HEK293 (cell line): ENCODE measurements at regions not wholly inside any gene's neighbourhood (a gene's known extent, or its start where the extent isn't known, plus 50 kb on each side); places are given as distances from the start of the nearest gene placed in this dataset.

Source experiments
- CTCF ChIA-PET: fragments of 350-600 bp; formaldehyde crosslinking; extraction: SDS; loops from one replicate; lab custom pipeline; 2021; ENCODE audit warnings: antibody characterized with exemption; lab: Yijun Ruan, JAX
- POLR2A ChIA-PET: fragments of 300-600 bp; formaldehyde crosslinking; extraction: SDS; loops from one replicate; lab custom pipeline; 2020; ENCODE audit warnings: antibody characterized with exemption, inconsistent platforms; lab: Yijun Ruan, JAX
- H3K27ac ChIP-seq: fragments of 200-500 bp; sonication (Bioruptor generic); 2 replicates; pipeline ENCODE4 v1.5.1; 2014; ENCODE audit warnings: low read depth, low read length, control low read depth, inconsistent platforms; ENCODE audit errors: extremely low read depth
- H3K36me3 ChIP-seq, 2 experiments: fragments of 200-500 bp in 1 of 2; sonication (Bioruptor generic) in 1 of 2; 1 replicate in 1 of 2; 2 replicates in 1 of 2; pipeline ENCODE4 v1.5.1; 2014 to 2017; ENCODE audit warnings: inconsistent platforms in 2 of 2, low read length in 2 of 2; ENCODE audit not compliant: control insufficient read depth in 2 of 2, insufficient read depth in 1 of 2
- H3K4me1 ChIP-seq: fragments of 200-500 bp; sonication (Bioruptor generic); 2 replicates; pipeline ENCODE4 v1.5.1; 2014; ENCODE audit warnings: mild to moderate bottlenecking, low read length, inconsistent platforms; ENCODE audit not compliant: control insufficient read depth, insufficient read depth
- H3K4me3 ChIP-seq: 2 replicates; pipeline ENCODE4 v1.5.1; 2011; ENCODE audit warnings: low read depth, mild to moderate bottlenecking, control low read depth, low read length, moderate library complexity
- H3K9me3 ChIP-seq: fragments of 200-500 bp; sonication (Bioruptor generic); 2 replicates; pipeline ENCODE4 v1.5.1; 2014; ENCODE audit warnings: low read depth, low read length, inconsistent platforms; ENCODE audit not compliant: control insufficient read depth, insufficient read depth
- BCL11B ChIP-seq: fragments of 450-650 bp; formaldehyde crosslinking; IDR thresholded peaks from 2 replicates; pipeline ENCODE4 v1.5.1; 2016; ENCODE audit warnings: low read depth, missing biosample characterization, missing genetic modification characterization
- GLIS1 ChIP-seq: fragments of 450-650 bp; formaldehyde crosslinking; IDR thresholded peaks from 2 replicates; pipeline ENCODE4 v1.5.1; 2016; ENCODE audit warnings: missing biosample characterization, missing genetic modification characterization
- GLIS2 ChIP-seq: fragments of 450-650 bp; formaldehyde crosslinking; IDR thresholded peaks from 2 replicates; pipeline ENCODE4 v1.5.1; 2016; ENCODE audit warnings: missing biosample characterization, missing genetic modification characterization
- KLF9 ChIP-seq: fragments of 450-650 bp; formaldehyde crosslinking; IDR thresholded peaks from 2 replicates; pipeline ENCODE4 v1.5.1; 2016; ENCODE audit warnings: missing biosample characterization, missing genetic modification characterization, low read depth
- SP7 ChIP-seq: fragments of 450-650 bp; formaldehyde crosslinking; IDR thresholded peaks from 2 replicates; pipeline ENCODE4 v1.5.1; 2016; ENCODE audit warnings: missing biosample characterization, missing genetic modification characterization
- WT1 ChIP-seq: fragments of 450-650 bp; formaldehyde crosslinking; IDR thresholded peaks from 2 replicates; pipeline ENCODE4 v1.5.1; 2016; ENCODE audit warnings: missing biosample characterization, missing genetic modification characterization
- YY2 ChIP-seq: fragments of 450-650 bp; formaldehyde crosslinking; IDR thresholded peaks from 2 replicates; pipeline ENCODE4 v1.5.1; 2016; ENCODE audit warnings: missing biosample characterization, missing genetic modification characterization
- ZBTB20 ChIP-seq: fragments of 450-650 bp; formaldehyde crosslinking; IDR thresholded peaks from 2 replicates; pipeline ENCODE4 v1.5.1; 2016; ENCODE audit warnings: missing biosample characterization, missing genetic modification characterization
- ZBTB7A ChIP-seq: fragments of 450-650 bp; formaldehyde crosslinking; IDR thresholded peaks from 2 replicates; pipeline ENCODE4 v1.5.1; 2016; ENCODE audit warnings: low read depth, missing biosample characterization, missing genetic modification characterization
- ZFP3 ChIP-seq: fragments of 450-650 bp; formaldehyde crosslinking; IDR thresholded peaks from 2 replicates; pipeline ENCODE4 v1.5.1; 2016; ENCODE audit warnings: low read depth, missing biosample characterization, missing genetic modification characterization
- ZFP41 ChIP-seq: fragments of 450-650 bp; formaldehyde crosslinking; IDR thresholded peaks from 2 replicates; pipeline ENCODE4 v1.5.1; 2016; ENCODE audit warnings: missing biosample characterization, missing genetic modification characterization, borderline replicate concordance
- ZNF121 ChIP-seq: fragments of 450-650 bp; formaldehyde crosslinking; IDR thresholded peaks from 2 replicates; pipeline ENCODE4 v1.5.1; 2016; ENCODE audit warnings: missing biosample characterization, missing genetic modification characterization
- ZNF169 ChIP-seq: fragments of 450-650 bp; formaldehyde crosslinking; IDR thresholded peaks from 2 replicates; pipeline ENCODE4 v1.5.1; 2016; ENCODE audit warnings: missing biosample characterization, missing genetic modification characterization
- ZNF266 ChIP-seq: fragments of 450-650 bp; formaldehyde crosslinking; IDR thresholded peaks from 2 replicates; pipeline ENCODE4 v1.5.1; 2016; ENCODE audit warnings: missing biosample characterization, missing genetic modification characterization, low read depth
- ZNF274 ChIP-seq, 2 experiments: fragments of 200-500 bp in 1 of 2; fragments of 450-650 bp in 1 of 2; sonication (Bioruptor generic) in 1 of 2; formaldehyde crosslinking in 1 of 2; IDR thresholded peaks; 2 replicates each; pipeline versions ENCODE4 v1.5.1 to v1.6.1; 2014 to 2016; ENCODE audit warnings: borderline replicate concordance in 1 of 2, inconsistent platforms in 1 of 2, low read length in 1 of 2, missing biosample characterization in 1 of 2, missing genetic modification characterization in 1 of 2
- ZNF366 ChIP-seq: fragments of 450-650 bp; formaldehyde crosslinking; conservative IDR thresholded peaks from 2 replicates; pipeline ENCODE4 v1.5.1; 2016; ENCODE audit warnings: missing biosample characterization, missing genetic modification characterization
- ZNF514 ChIP-seq: fragments of 450-650 bp; formaldehyde crosslinking; IDR thresholded peaks from 2 replicates; pipeline ENCODE4 v1.5.1; 2016; ENCODE audit warnings: missing biosample characterization, missing genetic modification characterization
- ZNF548 ChIP-seq: fragments of 450-650 bp; formaldehyde crosslinking; IDR thresholded peaks from 2 replicates; pipeline ENCODE4 v1.5.1; 2016; ENCODE audit warnings: missing biosample characterization, missing genetic modification characterization
- ZNF623 ChIP-seq: fragments of 450-650 bp; formaldehyde crosslinking; IDR thresholded peaks from 2 replicates; pipeline ENCODE4 v1.5.1; 2016; ENCODE audit warnings: missing biosample characterization, missing genetic modification characterization
- ZNF664 ChIP-seq: fragments of 450-650 bp; formaldehyde crosslinking; IDR thresholded peaks from 2 replicates; pipeline ENCODE4 v1.5.1; 2016; ENCODE audit warnings: missing biosample characterization, missing genetic modification characterization
- ZNF701 ChIP-seq: fragments of 450-650 bp; formaldehyde crosslinking; IDR thresholded peaks from 2 replicates; pipeline ENCODE4 v1.5.1; 2016; ENCODE audit warnings: missing biosample characterization, missing genetic modification characterization
- ZNF776 ChIP-seq: fragments of 450-650 bp; formaldehyde crosslinking; IDR thresholded peaks from 2 replicates; pipeline ENCODE4 v1.5.0; 2017; ENCODE audit warnings: missing biosample characterization, missing genetic modification characterization, borderline replicate concordance
- ZNF791 ChIP-seq: fragments of 450-650 bp; formaldehyde crosslinking; IDR thresholded peaks from 2 replicates; pipeline ENCODE4 v1.5.1; 2016; ENCODE audit warnings: missing biosample characterization, missing genetic modification characterization
- ZNF830 ChIP-seq: fragments of 450-650 bp; IDR thresholded peaks from 2 replicates; pipeline ENCODE4 v1.5.0; 2018; ENCODE audit warnings: missing biosample characterization, missing genetic modification characterization, low read depth, mild to moderate bottlenecking, moderate library complexity
- TF ChIP-seq, protein P1 (sequence below): sonication (generic); formaldehyde crosslinking; IDR thresholded peaks from 2 replicates; pipeline ENCODE4 v1.8.1; 2022; ENCODE audit warnings: mild to moderate bottlenecking, moderate library complexity, missing genetic modification reagents
- TF ChIP-seq, protein P2 (sequence below): fragments of 450-650 bp; formaldehyde crosslinking; IDR thresholded peaks from 2 replicates; pipeline ENCODE4 v1.5.1; 2016; ENCODE audit warnings: missing biosample characterization, missing genetic modification characterization
- TF ChIP-seq, protein P3 (sequence below): fragments of 450-650 bp; formaldehyde crosslinking; IDR thresholded peaks from 2 replicates; pipeline ENCODE4 v1.5.1; 2017; ENCODE audit warnings: missing biosample characterization, missing genetic modification characterization
- TF ChIP-seq, protein P4 (sequence below): fragments of 450-650 bp; formaldehyde crosslinking; IDR thresholded peaks from 2 replicates; pipeline ENCODE4 v1.5.1; 2016; ENCODE audit warnings: missing biosample characterization, missing genetic modification characterization
- TF ChIP-seq, protein P5 (sequence below): fragments of 450-650 bp; formaldehyde crosslinking; IDR thresholded peaks from 2 replicates; pipeline ENCODE4 v1.5.1; 2016; ENCODE audit warnings: missing biosample characterization, missing genetic modification characterization

DNA sequence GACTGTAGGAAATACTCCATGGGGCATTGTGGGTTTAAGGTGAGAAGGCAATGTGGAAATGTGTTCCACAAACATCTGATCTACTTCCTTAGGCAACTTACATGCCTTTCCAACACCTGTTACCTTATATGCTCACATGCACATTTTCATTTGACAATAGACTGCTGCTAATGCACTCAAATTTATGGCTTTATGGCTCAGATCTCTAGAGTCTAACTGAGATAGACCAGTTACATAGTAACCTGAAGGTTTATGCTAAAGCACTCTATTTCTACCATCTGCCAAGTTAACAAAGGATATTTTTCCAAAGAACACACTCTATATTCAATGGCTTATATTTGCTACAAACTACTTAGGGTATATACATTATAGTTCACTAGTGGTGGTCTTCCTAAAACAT is 969.0 kb downstream of the TECRL start:
- CTCF ChIA-PET: no interaction called here
- Histone ChIP-seq H3K9me3 (no peaks in the 10 kb centered on the region), H3K4me1 (no peaks in the 10 kb centered on the region), H3K36me3 (no peaks in the 10 kb centered on the region), H3K27ac (no peak overlapping the region)
- TF ChIP-seq KLF9 (no peak), BCL11B (tag by site-specific recombination) (no peak), GLIS1 (no peak), ZNF791 (tag by site-specific recombination) (no peak), YY2 (tag by site-specific recombination) (no peak), ZNF266 (tag by site-specific recombination) (no peak), ZFP41 (no peak), ZNF664 (tag by site-specific recombination) (no peak), ZNF623 (tag by site-specific recombination) (no peak), ZBTB20 (tag by site-specific recombination) (no peak), ZBTB7A (tag by site-specific recombination) (no peak), WT1 (tag by site-specific recombination) (no peak)
- TF ChIP-seq, protein P1, sequence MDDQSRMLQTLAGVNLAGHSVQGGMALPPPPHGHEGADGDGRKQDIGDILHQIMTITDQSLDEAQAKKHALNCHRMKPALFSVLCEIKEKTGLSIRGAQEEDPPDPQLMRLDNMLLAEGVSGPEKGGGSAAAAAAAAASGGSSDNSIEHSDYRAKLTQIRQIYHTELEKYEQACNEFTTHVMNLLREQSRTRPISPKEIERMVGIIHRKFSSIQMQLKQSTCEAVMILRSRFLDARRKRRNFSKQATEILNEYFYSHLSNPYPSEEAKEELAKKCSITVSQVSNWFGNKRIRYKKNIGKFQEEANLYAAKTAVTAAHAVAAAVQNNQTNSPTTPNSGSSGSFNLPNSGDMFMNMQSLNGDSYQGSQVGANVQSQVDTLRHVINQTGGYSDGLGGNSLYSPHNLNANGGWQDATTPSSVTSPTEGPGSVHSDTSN (CRISPR knock-in tag): no peak
- TF ChIP-seq, protein P2, sequence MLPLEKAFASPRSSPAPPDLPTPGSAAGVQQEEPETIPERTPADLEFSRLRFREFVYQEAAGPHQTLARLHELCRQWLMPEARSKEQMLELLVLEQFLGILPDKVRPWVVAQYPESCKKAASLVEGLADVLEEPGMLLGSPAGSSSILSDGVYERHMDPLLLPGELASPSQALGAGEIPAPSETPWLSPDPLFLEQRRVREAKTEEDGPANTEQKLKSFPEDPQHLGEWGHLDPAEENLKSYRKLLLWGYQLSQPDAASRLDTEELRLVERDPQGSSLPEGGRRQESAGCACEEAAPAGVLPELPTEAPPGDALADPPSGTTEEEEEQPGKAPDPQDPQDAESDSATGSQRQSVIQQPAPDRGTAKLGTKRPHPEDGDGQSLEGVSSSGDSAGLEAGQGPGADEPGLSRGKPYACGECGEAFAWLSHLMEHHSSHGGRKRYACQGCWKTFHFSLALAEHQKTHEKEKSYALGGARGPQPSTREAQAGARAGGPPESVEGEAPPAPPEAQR (tag by site-specific recombination): no peak
- TF ChIP-seq, all 188 proteins: peak for 0
- POLR2A ChIA-PET: no interaction called here
- no peak overlapping the region for H3K4me3 ChIP-seq

DNA sequence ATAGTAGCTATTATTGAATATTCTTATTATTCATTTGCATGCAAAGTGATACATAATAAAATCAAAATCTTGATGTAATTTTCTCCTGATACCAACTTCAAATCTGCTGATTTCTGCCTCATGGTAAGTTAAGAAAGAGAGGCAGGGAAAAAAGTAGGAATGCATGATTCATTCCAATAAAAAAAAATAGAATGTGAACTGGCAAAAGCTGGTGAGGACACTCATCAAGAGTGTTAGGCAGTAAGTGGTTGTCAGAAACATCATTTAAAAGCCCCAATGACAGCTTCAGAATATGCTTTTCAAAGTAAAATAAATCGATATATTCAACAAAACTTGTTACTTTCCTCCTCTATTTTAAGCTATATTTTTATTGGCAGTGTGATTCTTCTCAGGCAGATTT is 979.1 kb downstream of the TECRL start:
- Histone ChIP-seq H3K36me3 (no peaks in the 10 kb centered on the region), H3K4me3 (no peak overlapping the region), H3K4me1 (no peaks in the 10 kb centered on the region), H3K27ac (no peak overlapping the region), H3K9me3 (no peaks in the 10 kb centered on the region)
- TF ChIP-seq ZNF701 (tag by site-specific recombination) (no peak), GLIS2 (tag by site-specific recombination) (no peak), KLF9 (no peak), ZNF776 (tag by site-specific recombination) (no peak), ZNF121 (tag by site-specific recombination) (no peak), ZNF548 (tag by site-specific recombination) (no peak), ZNF169 (tag by site-specific recombination) (no peak), ZNF830 (no peak), ZNF274 (IDR thresholded peaks at IDR 0.05; ENCODE audit: low read length) (no peak), ZNF274 (tag by site-specific recombination; IDR thresholded peaks at IDR 0.05; ENCODE audit: borderline replicate concordance) (no peak), ZNF514 (tag by site-specific recombination) (no peak), SP7 (tag by site-specific recombination) (no peak), ZFP3 (tag by site-specific recombination) (no peak), ZNF366 (no peak)
- TF ChIP-seq, protein P3, sequence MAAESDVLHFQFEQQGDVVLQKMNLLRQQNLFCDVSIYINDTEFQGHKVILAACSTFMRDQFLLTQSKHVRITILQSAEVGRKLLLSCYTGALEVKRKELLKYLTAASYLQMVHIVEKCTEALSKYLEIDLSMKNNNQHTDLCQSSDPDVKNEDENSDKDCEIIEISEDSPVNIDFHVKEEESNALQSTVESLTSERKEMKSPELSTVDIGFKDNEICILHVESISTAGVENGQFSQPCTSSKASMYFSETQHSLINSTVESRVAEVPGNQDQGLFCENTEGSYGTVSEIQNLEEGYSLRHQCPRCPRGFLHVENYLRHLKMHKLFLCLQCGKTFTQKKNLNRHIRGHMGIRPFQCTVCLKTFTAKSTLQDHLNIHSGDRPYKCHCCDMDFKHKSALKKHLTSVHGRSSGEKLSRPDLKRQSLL (tag by site-specific recombination): no peak
- TF ChIP-seq, protein P4, sequence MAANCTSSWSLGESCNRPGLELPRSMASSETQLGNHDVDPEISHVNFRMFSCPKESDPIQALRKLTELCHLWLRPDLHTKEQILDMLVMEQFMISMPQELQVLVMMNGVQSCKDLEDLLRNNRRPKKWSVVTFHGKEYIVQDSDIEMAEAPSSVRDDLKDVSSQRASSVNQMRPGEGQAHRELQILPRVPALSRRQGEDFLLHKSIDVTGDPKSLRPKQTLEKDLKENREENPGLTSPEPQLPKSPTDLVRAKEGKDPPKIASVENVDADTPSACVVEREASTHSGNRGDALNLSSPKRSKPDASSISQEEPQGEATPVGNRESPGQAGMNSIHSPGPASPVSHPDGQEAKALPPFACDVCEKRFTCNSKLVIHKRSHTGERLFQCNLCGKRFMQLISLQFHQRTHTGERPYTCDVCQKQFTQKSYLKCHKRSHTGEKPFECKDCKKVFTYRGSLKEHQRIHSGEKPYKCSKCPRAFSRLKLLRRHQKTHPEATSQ (tag by site-specific recombination): no peak
- TF ChIP-seq, protein P5, sequence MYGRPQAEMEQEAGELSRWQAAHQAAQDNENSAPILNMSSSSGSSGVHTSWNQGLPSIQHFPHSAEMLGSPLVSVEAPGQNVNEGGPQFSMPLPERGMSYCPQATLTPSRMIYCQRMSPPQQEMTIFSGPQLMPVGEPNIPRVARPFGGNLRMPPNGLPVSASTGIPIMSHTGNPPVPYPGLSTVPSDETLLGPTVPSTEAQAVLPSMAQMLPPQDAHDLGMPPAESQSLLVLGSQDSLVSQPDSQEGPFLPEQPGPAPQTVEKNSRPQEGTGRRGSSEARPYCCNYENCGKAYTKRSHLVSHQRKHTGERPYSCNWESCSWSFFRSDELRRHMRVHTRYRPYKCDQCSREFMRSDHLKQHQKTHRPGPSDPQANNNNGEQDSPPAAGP: no peak
- CTCF ChIA-PET: no interaction called here
- POLR2A ChIA-PET: no interaction called here
